ENCODE measurements at regions not wholly inside any gene's neighbourhood (a gene's known extent, or its start where the extent isn't known, plus 50 kb on each side); places are given as distances from the start of the nearest gene placed in this dataset.

DNA sequence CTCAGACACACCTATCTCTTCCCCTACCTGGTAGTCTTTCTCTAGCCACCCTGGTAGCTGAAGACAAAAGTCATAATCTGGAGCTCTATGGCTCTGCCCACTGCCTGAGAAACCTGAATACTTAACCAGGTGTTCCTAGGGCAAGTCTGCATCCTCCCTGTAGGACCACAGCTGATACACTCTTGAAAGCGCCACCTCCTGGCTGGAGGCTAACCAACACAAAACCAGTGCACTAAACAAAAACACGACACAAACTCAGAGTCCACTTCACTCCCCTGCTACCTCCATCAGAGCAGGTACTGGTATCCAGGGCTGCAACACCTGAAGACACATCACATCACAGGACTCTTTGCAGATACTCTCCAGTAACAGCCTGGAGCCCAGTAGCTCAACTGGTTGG is 84.6 kb upstream of the ANXA1 start:
- Histone ChIP-seq H3K9me2 (ENCODE audit: insufficient read depth) (peaks cover 8% of the 10 kb centered on the region; the same call in 1 of the 2 replicates), H3K27me3 (ENCODE audit: insufficient read depth) (no peaks in the 10 kb centered on the region), H3K27ac (ENCODE audit: low read depth) (no peak overlapping the region), H3K4me3 (no peak overlapping the region), H3F3A (replicated peaks; ENCODE audit: low read depth) (no peaks in the 10 kb centered on the region), H3K36me3 (ENCODE audit: insufficient read depth) (no peaks in the 10 kb centered on the region), H3K79me2 (replicated peaks; ENCODE audit: insufficient read depth) (no peaks in the 10 kb centered on the region), H3K4me1 (ENCODE audit: insufficient read depth) (peaks cover 5% of the 10 kb centered on the region; the same call in 1 of the 2 replicates), H2AFZ (0 out of 2 replicates have a peak overlapping the region, but pooled peaks have one; percentile 18), H3K4me2 (no peak overlapping the region), H4K20me1 (replicated peaks; ENCODE audit: insufficient read depth) (no peaks in the 10 kb centered on the region)
- no peak for ATAC-seq
- peak; percentile 41 for DNase-seq (ENCODE audit: low spot score)
- H3K4me1 Mint-ChIP-seq = no peaks in the 10 kb centered on the region; the same call in 2 of the 3 replicates
- H3K27me3 Mint-ChIP-seq (ENCODE audit: insufficient read depth, low read depth, poor library complexity) = peaks cover 3% of the 10 kb centered on the region
- H3K4me3 Mint-ChIP-seq = no peak overlapping the region
- no peaks in the 10 kb centered on the region for H3K36me3 Mint-ChIP-seq (ENCODE audit: low read depth)
- no peaks in the 10 kb centered on the region for H3K9me3 Mint-ChIP-seq
- TF ChIP-seq EZH2 (IDR thresholded peaks at IDR 0.05; ENCODE audit: low read depth, unreplicated experiment) = no peak
- TF ChIP-seq, protein P1, sequence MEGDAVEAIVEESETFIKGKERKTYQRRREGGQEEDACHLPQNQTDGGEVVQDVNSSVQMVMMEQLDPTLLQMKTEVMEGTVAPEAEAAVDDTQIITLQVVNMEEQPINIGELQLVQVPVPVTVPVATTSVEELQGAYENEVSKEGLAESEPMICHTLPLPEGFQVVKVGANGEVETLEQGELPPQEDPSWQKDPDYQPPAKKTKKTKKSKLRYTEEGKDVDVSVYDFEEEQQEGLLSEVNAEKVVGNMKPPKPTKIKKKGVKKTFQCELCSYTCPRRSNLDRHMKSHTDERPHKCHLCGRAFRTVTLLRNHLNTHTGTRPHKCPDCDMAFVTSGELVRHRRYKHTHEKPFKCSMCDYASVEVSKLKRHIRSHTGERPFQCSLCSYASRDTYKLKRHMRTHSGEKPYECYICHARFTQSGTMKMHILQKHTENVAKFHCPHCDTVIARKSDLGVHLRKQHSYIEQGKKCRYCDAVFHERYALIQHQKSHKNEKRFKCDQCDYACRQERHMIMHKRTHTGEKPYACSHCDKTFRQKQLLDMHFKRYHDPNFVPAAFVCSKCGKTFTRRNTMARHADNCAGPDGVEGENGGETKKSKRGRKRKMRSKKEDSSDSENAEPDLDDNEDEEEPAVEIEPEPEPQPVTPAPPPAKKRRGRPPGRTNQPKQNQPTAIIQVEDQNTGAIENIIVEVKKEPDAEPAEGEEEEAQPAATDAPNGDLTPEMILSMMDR (conservative IDR thresholded peaks at IDR 0.05; ENCODE audit: low read depth in 2 of 2) = peak; percentile 59 to 64
- H3K27ac Mint-ChIP-seq = no peak overlapping the region

GRCh38 chr9:73065439-73065838 is 86.2 kb upstream of the ANXA1 start:
- no peak overlapping the region for H3K27ac ChIP-seq (ENCODE audit: low read depth)
- H3K79me2 ChIP-seq (replicated peaks; ENCODE audit: insufficient read depth) = no peaks in the 10 kb centered on the region
- no peaks in the 10 kb centered on the region for H4K20me1 ChIP-seq (replicated peaks; ENCODE audit: insufficient read depth)
- Mint-ChIP-seq H3K27ac (no peak overlapping the region), H3K9me3 (no peaks in the 10 kb centered on the region), H3K4me3 (no peak overlapping the region), H3K27me3 (ENCODE audit: insufficient read depth, low read depth, poor library complexity) (peaks cover 3% of the 10 kb centered on the region), H3K4me1 (no peaks in the 10 kb centered on the region; the same call in 2 of the 3 replicates), H3K36me3 (ENCODE audit: low read depth) (no peaks in the 10 kb centered on the region)
- no peaks in the 10 kb centered on the region for H3K36me3 ChIP-seq (ENCODE audit: insufficient read depth)
- no peak overlapping the region for H3K4me3 ChIP-seq
- no peak for TF ChIP-seq STAT1 (IDR thresholded peaks at IDR 0.05; ENCODE audit: unreplicated experiment)
- TF ChIP-seq ZNF114 (CRISPR knock-in tag; IDR thresholded peaks at IDR 0.05) = no peak
- no peak for TF ChIP-seq REST (IDR thresholded peaks at IDR 0.05; ENCODE audit: unreplicated experiment)
- TF ChIP-seq EZH2phosphoT487 (IDR thresholded peaks at IDR 0.05; ENCODE audit: unreplicated experiment) = no peak
- no peak for TF ChIP-seq NANOG (IDR thresholded peaks at IDR 0.05; ENCODE audit: borderline replicate concordance)
- no peak for TF ChIP-seq JUNB (IDR thresholded peaks at IDR 0.05; ENCODE audit: unreplicated experiment)
- TF ChIP-seq, protein P2, sequence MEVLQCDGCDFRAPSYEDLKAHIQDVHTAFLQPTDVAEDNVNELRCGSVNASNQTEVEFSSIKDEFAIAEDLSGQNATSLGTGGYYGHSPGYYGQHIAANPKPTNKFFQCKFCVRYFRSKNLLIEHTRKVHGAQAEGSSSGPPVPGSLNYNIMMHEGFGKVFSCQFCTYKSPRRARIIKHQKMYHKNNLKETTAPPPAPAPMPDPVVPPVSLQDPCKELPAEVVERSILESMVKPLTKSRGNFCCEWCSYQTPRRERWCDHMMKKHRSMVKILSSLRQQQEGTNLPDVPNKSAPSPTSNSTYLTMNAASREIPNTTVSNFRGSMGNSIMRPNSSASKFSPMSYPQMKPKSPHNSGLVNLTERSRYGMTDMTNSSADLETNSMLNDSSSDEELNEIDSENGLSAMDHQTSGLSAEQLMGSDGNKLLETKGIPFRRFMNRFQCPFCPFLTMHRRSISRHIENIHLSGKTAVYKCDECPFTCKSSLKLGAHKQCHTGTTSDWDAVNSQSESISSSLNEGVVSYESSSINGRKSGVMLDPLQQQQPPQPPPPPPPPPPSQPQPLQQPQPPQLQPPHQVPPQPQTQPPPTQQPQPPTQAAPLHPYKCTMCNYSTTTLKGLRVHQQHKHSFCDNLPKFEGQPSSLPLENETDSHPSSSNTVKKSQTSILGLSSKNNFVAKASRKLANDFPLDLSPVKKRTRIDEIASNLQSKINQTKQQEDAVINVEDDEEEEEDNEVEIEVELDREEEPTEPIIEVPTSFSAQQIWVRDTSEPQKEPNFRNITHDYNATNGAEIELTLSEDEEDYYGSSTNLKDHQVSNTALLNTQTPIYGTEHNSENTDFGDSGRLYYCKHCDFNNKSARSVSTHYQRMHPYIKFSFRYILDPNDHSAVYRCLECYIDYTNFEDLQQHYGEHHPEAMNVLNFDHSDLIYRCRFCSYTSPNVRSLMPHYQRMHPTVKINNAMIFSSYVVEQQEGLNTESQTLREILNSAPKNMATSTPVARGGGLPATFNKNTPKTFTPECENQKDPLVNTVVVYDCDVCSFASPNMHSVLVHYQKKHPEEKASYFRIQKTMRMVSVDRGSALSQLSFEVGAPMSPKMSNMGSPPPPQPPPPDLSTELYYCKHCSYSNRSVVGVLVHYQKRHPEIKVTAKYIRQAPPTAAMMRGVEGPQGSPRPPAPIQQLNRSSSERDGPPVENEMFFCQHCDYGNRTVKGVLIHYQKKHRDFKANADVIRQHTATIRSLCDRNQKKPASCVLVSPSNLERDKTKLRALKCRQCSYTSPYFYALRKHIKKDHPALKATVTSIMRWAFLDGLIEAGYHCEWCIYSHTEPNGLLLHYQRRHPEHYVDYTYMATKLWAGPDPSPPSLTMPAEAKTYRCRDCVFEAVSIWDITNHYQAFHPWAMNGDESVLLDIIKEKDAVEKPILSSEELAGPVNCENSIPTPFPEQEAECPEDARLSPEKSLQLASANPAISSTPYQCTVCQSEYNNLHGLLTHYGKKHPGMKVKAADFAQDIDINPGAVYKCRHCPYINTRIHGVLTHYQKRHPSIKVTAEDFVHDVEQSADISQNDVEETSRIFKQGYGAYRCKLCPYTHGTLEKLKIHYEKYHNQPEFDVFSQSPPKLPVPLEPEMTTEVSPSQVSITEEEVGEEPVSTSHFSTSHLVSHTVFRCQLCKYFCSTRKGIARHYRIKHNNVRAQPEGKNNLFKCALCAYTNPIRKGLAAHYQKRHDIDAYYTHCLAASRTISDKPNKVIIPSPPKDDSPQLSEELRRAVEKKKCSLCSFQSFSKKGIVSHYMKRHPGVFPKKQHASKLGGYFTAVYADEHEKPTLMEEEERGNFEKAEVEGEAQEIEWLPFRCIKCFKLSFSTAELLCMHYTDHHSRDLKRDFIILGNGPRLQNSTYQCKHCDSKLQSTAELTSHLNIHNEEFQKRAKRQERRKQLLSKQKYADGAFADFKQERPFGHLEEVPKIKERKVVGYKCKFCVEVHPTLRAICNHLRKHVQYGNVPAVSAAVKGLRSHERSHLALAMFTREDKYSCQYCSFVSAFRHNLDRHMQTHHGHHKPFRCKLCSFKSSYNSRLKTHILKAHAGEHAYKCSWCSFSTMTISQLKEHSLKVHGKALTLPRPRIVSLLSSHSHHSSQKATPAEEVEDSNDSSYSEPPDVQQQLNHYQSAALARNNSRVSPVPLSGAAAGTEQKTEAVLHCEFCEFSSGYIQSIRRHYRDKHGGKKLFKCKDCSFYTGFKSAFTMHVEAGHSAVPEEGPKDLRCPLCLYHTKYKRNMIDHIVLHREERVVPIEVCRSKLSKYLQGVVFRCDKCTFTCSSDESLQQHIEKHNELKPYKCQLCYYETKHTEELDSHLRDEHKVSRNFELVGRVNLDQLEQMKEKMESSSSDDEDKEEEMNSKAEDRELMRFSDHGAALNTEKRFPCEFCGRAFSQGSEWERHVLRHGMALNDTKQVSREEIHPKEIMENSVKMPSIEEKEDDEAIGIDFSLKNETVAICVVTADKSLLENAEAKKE (CRISPR knock-in tag; IDR thresholded peaks at IDR 0.05) = no peak
- TF ChIP-seq EZH2 (IDR thresholded peaks at IDR 0.05; ENCODE audit: low read depth, unreplicated experiment) = no peak
- no peaks in the 10 kb centered on the region for H3K27me3 ChIP-seq (ENCODE audit: insufficient read depth)
- no peak overlapping the region for H2AFZ ChIP-seq
- no peaks in the 10 kb centered on the region for H3F3A ChIP-seq (replicated peaks; ENCODE audit: low read depth)
- no peak overlapping the region for H3K4me2 ChIP-seq
- H3K4me1 ChIP-seq (ENCODE audit: insufficient read depth) = peaks cover 6% of the 10 kb centered on the region; the same call in 1 of the 2 replicates
- peaks cover 12% of the 10 kb centered on the region; the same call in 1 of the 2 replicates for H3K9me2 ChIP-seq (ENCODE audit: insufficient read depth)
- no peak for ATAC-seq
- no peak for DNase-seq (ENCODE audit: low spot score)
